Panc1 (cell line): ENCODE measurements at regions not wholly inside any gene's neighbourhood (a gene's known extent, or its start where the extent isn't known, plus 50 kb on each side); places are given as distances from the start of the nearest gene placed in this dataset.

ENCODE experiments used
- CTCF ChIP-seq: fragments of 450-650 bp; IDR thresholded peaks from 2 replicates; pipeline ENCODE4 v1.5.1; 2017; ENCODE audit warnings: mild to moderate bottlenecking
- POLR2AphosphoS5 ChIP-seq: IDR thresholded peaks from 2 replicates; pipeline ENCODE4 v1.6.1; 2012; ENCODE audit warnings: mild to moderate bottlenecking, low read depth, low read length, moderate library complexity
- REST ChIP-seq, 2 experiments: IDR thresholded peaks; 2 replicates each; pipeline ENCODE4 v1.6.1; 2011 to 2012; ENCODE audit warnings: low read depth in 2 of 2, control low read depth in 1 of 2, low read length in 1 of 2, mild to moderate bottlenecking in 1 of 2, moderate library complexity in 1 of 2; ENCODE audit not compliant: insufficient read depth in 1 of 2

GRCh38 chr1:195748969-195749368 is 859.3 kb downstream of the KCNT2 start:
- TF ChIP-seq CTCF (no peak), REST (IDR thresholded peaks at IDR 0.05; ENCODE audit: insufficient read depth in 1 of 2, low read depth in 2 of 2, low read length in 1 of 2) (no peak), POLR2AphosphoS5 (no peak)
